Upper lobe of left lung (tissue), 4 donors: ENCODE measurements at regions not wholly inside any gene's neighbourhood (a gene's known extent, or its start where the extent isn't known, plus 50 kb on each side); places are given as distances from the start of the nearest gene placed in this dataset.

ENCODE experiments used
- EP300 ChIP-seq, 4 donors: sonication (generic); formaldehyde crosslinking; IDR thresholded peaks; one replicate each; pipeline ENCODE4 v1.5.1; 2017; ENCODE audit warnings: antibody characterized with exemption in 4 of 4, control low read depth in 2 of 4
- POLR2A ChIP-seq, 4 donors: fragments of 450-650 bp; IDR thresholded peaks; one replicate each; pipeline ENCODE4 v1.5.1; 2016 to 2017; ENCODE audit warnings: antibody characterized with exemption in 4 of 4, mild to moderate bottlenecking in 2 of 4
- TF ChIP-seq, protein P1 (sequence below), 6 experiments: fragments of 450-650 bp in 4 of 6; fragments of 200-600 bp in 2 of 6; sonication (generic) in 2 of 6; IDR thresholded peaks; one replicate each; pipeline ENCODE4 v1.5.1; 2016 to 2019; ENCODE audit warnings: antibody characterized with exemption in 6 of 6

DNA sequence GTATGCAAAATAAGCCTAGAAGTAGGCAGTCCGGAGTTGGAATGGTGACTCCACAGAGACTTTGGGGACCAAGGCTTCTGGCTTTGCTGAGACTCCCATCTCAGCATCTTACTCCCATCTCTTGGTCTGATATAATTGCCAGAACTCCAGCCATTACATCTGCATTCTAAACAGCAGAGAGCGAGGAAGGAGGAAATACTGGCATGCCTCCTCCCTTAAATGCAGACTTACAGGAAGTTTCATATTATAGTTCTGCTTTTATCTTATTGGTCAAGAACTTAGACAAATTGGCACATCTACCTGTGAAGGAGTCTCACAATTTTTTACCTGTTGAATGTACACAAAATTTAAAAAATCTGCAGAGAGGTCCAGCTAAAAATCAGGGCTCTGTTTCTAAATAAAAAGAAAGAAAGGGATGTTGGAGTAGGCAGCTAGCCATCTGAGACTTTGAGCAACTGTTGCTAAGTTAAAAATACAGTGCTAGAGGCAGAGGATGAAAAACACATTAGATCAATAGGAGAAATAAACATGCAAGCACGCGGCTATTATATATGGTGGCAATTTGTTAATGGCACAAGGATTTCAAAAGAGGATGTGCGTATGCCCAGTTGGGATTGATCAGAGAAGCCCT is 209.9 kb upstream of the HMGA2 start:
- TF ChIP-seq, protein P1, sequence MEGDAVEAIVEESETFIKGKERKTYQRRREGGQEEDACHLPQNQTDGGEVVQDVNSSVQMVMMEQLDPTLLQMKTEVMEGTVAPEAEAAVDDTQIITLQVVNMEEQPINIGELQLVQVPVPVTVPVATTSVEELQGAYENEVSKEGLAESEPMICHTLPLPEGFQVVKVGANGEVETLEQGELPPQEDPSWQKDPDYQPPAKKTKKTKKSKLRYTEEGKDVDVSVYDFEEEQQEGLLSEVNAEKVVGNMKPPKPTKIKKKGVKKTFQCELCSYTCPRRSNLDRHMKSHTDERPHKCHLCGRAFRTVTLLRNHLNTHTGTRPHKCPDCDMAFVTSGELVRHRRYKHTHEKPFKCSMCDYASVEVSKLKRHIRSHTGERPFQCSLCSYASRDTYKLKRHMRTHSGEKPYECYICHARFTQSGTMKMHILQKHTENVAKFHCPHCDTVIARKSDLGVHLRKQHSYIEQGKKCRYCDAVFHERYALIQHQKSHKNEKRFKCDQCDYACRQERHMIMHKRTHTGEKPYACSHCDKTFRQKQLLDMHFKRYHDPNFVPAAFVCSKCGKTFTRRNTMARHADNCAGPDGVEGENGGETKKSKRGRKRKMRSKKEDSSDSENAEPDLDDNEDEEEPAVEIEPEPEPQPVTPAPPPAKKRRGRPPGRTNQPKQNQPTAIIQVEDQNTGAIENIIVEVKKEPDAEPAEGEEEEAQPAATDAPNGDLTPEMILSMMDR (IDR thresholded peaks at IDR 0.05): no peak
- TF ChIP-seq POLR2A (IDR thresholded peaks at IDR 0.05) (no peak), EP300 (IDR thresholded peaks at IDR 0.05) (no peak)
